GM19043 (cell line): ENCODE measurements at regions not wholly inside any gene's neighbourhood (a gene's known extent, or its start where the extent isn't known, plus 50 kb on each side); places are given as distances from the start of the nearest gene placed in this dataset.
A peak's percentile ranks its signal among the peaks of the same experiment; 100 is the strongest.
"Not testable (repeated sequence)": the region's sequence is repeated elsewhere in the genome, so short reads cannot be mapped to it uniquely, and the experiment has no call there.

Source experiments
- ATAC-seq: cut with Tn5 transposase; IDR thresholded peaks from one replicate; pipeline ENCODE4 v1.9.1; 2021; ENCODE audit warnings: low read depth; ENCODE audit not compliant: unreplicated experiment

DNA sequence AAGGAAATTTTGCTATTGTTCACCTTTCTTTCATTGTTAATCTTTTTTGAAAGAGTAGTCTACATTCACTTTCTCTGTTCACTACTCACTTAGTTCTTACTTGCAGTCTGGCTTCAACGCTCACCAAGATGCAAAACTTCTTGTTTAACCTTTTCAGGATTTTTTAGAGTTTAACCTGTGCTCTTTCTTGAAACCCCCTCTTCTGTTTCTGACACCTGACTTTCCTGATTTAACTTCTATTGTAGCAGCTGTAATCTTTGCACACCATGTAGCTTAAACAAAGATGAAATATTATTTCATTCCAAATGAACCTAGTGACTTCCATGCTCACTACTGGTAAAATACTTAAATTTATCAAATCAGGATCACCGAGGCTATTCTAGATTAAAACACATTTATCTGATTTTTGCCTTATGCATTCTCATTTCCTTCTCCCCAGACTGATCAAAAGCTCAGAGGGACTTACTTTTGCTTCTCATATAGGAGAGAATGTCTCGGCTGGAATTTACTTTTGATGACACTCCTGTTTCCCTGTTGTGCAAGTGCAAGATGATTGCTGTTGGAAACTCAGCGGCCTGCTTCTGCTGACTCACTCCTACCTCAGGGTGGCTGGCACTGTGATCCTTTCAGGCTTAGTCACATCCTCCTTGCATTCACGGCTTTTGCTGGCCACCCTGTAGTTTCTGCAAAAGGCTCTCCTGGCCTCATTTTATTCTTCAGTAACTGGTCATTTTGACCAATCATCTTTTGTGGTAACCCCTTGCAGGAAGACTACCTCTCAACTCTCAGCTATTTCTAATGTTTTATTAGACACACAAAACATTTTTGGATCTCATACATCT is 109.3 kb upstream of the IFNE start:
- peak; percentile 81 for ATAC-seq

DNA sequence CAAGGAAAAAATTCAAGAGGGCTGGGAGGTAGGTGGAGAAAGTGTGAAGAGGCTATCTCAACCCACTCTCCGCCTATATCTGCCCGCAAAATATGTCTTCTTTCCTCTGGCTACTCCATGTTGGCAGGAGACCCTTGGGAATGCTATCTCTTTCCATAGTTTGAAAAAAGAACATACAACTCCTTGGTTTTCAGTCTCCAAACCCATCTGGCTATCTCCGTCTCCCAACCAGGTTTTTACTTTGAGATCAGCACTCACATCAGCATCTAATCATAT is 109.9 kb upstream of the IFNE start:
- peak; percentile 14 for ATAC-seq

DNA sequence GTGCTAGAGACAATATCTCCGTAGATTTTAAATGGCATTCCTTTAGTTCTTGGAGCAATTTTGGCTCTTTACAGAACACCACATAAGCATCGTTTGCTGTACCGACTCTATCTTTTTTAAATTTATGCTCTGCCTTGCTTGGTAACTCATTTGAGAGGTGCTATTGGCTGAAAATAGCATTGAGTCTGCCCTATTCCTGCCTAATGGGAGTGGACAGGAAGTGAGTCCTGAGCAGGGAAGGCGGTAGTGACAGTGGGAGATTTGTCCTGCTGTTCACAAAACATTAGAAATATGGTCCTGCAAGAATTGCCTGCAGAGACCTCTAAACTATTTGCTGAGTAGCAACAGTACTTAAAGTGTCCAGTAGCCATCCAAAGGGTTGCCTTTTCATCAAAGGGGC is 115.2 kb upstream of the IFNE start:
- no peak for ATAC-seq

DNA sequence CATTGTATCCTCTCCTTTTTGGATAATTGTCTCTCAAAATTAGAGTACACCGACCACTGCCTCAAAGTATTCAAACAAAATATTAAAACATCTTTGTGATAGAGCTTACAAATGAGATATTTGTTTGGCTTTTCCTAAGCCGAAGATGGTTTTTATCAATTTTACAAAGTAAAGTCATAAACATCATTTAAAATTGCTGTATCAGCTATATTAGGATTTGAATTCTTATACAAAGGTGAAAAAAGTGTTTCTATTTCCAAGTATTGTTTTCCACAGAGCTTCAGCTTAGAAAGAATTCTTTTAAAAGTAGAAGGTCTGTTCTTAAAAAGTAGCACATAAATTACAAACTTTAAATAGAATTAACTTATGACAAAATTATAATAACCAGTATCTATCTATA is 116.6 kb upstream of the IFNE start:
- no peak for ATAC-seq

DNA sequence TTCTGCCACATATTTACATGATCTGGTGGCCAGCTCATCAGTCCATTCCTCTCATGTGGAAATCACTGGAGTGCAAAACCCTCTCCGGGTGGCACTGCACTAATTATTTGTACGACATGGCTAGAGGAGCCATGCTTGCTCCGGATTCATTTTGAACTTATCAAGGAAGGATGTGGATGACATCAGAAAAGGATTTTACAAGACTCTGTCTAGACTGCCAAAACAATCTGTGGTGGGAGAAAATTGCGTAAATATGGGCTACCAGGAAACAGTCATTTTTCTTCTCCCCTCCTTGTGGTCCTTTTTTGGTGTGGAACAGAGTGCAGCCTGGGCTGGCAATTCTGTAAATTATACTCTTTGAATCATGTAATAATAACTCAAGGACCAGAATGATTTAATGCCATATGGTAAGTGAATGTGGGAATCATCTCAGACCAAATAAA is 123.4 kb upstream of the IFNE start:
- ATAC-seq: no peak

DNA sequence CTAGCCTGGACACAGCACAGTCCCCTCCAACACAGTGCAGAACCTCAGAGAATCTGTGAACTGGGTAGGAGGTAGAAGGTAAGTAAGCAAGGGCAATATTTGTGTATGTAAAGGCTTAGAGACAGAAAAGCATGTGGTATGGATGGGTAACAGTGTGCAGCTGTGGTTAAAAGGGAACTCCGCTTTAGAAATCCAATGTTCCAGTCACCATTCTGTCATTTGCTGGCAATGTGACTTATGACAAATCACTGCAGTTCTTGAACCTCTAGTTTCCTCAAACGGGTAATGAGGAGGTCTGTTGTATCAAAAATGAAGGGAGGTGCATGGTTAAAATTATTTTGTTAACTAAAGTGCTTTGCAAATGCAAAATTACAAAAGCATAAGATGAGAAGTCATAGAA is 125.5 kb upstream of the IFNE start:
- ATAC-seq: no peak

DNA sequence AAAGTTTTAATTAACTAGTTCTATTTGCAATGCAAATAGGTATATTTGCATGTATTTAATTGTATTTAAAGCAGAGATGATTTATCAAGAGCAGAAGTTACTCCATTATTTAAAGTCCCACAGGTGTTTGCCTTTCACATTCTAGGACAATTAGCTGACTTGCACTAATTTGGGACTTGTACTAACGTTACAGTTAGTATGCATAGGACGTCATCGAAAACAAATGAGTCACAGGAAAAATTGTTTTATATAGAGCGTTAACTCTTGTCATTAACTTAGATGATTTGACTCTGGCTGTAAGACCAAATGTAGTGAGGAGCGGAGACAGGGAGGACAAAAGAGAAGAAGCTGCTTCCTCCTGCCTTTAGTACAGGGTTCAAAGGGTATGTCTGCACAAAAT is 126.1 kb upstream of the IFNE start:
- no peak for ATAC-seq

DNA sequence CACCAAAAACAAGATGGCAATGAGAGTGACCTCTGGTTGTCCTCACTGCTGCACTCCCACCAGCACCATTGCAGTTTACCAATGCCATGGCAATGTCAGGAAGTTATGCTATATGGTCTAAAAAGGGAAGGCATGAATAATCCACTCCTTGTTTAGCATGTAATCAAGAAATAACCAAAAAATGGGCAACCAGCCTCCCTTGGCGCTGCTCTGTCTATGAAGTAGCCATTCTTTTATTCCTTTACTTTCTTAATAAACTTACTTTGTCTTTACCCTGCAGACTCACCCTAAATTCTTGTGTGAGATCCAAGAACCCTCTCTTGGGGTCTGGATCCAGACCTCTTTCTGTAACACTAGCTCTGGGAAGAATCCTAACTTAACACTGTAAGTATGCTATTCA is 127.4 kb upstream of the IFNE start:
- ATAC-seq: no peak

DNA sequence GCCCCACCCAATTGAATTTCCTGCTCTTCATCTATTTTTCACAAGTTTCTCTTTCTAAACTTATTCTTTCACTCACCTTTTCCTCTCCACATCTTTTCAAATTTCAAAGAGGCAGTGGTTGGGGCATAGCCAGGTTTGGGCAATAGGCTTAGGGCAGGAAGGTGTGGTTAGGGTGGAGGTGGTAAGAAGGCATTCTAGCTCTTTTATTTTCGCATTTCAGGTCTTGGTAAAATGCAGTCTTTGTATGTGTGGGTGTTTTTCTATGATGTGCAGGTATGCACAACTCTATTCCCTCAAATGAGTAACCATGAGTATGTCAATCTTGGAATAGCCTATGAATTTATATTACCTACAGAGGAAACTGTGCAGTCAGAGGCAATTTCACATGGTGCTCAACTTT is 129.8 kb upstream of the IFNE start:
- ATAC-seq: no peak

DNA sequence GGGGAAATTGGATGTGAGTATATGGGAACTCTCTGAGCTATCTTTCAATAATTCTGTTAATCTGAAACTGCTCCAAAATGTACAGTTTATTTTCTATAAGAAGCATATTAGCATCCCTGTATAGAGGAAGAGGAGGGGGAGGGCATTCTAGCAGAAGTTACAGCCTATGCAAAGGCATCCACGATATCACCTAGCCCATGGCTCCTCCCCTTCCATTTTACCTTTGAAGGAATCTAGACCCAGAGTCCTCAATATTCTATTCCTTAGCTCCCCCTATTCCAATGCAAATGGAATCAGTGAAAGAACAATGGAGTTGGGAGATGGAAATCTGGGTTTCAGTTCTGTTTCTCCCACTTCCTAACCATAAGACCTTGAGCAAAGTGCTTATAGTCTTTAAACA is 132.9 kb upstream of the IFNE start:
- ATAC-seq: no peak

DNA sequence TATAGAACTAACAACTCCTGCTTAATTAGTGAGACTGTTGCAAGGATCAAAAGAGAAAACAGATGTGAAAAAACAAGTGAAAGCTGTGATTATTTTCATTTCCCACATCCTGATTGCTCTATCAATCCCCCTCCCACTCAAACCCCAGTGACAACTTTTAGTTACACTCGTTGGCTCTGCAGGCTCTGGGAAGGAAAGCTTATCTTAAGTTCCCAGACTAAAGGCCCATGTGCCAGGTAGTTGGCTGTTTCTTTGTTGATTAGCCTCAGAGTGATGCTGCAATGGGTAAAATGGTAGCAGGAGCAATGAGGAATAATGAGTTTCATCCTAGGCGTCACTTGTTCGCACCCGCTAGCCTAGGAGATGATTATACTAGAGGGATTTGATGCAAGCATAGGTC is 133.3 kb upstream of the IFNE start:
- ATAC-seq: no peak

DNA sequence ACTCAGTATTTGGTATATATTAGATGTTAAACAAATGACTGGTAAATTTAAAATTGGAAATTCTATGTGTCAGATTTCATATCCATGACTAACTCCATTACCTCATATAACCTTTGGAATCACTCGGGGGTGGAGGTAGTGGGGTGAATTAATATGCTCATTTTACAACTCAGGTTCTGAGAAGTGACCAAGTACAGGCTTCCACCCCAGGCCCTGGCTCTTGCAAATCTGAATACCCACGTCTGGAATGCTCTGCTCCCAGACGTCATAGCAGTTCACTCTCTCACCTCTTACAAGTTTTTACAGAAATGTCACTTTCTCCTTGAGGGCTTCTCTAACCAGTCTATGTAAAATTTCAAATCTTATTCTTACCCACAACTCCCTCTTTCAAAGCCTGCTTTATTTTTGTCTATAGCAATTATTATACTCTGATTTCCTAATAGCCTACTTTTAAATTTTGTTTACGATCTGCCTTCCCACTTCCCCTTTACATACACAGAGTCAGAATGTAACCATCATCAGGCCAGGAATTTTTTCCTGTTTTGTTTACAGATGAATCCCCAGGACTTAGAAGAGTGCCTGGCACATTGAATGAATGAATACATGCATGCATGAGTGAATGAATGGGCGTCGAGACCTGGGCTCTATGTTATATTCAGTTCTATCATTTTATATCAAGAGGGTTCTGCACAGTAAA is 134.1 kb upstream of the IFNE start:
- no peak for ATAC-seq

DNA sequence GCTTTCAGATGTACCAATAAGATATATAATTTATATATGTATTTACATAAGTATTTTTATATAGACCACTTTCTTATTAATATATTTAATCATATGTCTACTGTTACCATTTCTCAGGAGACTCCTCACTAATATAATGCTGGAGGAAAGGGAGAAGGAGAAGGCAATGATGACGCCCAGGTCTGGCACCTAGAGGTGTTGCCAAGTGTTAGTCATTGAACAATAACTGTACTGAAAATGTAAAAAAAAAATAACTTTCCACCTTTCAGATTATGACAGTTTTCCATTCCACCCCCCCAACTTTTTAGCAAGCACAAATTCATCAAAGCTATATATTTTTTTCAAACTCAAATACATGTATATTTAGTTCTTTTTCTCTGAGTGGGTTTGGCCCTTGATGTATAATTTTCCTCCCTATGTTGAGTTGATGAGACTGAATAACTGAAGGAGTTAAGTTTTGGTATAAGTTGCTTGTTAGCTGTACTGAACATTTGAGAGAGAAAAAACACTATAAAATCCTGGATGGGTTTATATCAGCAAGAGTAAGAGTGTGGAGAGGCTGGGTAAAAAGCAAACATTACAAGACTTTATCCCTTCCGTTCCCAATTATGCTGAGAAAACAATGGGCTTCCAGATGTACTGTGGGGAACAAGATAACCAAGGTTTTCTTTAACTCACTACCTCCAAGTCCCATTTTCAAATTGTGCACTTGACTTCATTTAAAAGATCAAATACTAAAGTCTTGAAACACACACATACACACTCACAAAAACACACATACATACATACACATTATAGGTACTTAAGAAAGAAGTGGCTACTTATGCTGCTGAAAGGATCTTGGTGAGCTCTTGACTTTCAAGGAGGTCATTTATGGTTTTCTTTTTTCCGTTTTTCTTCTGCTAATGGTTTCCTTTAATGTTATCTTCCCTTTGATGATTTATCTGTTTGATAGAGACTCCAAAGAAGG is 142.8 kb upstream of the IFNE start:
- ATAC-seq: no peak

DNA sequence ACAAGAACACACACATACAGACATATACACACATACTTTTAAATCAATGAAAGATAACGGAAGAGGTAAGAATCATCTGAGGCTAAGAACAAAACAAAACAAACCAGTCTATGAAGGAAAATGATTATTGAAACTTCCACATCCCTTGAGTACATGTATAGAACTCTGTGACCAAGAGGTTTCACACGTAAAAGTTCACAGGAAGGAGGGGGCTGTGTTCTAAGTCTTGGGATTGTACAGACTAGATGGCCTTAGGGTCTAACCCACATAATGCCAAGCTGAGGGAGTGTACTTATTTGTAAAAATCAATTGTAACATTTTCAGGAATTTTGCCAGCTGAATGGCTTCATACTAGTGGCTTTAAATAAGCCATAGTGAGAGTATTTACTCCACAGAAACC is 144.4 kb upstream of the IFNE start:
- ATAC-seq: no peak

DNA sequence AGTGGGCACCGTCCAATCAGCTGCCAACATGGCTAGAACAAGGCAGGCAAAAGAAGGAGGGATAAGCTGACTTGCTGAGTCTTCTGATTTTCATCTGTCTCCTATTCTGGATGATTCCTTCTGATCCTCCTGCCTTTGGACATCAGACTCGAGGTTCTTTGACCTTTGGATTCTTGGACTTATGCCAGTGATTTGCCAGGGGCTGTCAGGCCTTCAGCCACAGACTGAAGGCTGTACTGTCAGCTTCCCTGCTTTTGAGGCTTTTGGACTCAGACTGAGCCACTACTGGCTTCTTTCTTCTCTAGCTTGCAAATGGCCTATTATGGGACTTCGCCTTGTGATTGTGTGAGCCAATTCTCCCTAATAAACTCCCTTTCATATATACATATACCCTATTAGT is 146.8 kb upstream of the IFNE start:
- ATAC-seq: not testable (repeated sequence)

DNA sequence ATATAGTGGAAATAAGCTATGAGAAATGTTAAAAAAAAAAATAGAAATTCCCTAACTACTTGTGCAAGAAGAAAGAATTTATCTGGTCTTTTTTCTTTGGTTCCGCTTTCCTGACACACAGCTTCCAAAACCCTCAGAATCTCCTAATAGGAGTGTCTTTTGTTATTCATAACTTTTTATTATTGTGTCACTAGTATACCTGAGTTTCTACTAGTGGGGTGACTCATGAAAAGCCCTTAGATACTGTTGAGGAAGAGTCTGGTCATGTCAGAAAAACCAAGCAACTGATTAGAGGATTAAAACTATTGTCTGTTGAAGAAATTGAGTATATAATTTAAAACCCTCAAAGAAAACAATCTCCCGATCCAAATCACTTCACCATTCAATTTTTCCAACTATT is 152.8 kb upstream of the IFNE start:
- ATAC-seq: no peak

DNA sequence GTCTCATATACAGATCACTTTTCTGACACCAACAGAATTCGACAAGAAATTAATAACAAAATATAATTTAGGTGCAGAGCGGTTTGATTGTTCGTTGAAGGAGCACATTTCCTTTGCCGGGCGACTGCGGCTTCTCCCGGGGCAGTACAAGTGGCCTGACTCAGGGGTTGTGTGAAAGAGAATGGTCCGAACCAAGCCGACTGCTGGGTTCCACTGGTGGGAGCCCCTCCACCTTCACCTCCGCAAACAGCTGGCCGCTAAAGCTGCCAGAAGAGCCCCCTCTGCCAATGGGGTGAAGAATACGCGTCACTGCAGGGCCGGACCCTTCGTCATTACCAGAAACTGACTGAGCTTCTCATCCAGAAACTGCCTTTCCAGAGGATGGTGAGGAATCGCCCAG is 156.0 kb upstream of the IFNE start:
- no peak for ATAC-seq

DNA sequence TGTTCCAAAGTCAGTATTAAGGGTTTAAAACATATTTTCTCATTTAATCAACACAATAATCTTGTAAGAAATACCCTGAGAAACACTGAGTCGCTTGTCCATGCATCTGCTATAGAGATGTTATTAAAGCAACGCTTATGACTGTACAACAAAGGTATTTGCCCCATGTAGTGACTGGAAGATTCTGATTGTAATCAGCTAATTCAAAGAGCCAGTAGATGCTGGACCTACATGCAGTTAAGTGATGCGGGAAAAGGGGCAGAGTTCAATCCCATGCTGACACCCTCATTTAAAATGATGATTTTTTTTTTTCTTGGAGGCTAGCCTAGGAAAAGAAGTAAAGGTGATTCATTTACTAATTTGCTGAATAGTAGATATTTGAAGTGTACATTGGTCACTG is 149.3 kb upstream of the MTAP start:
- no peak for ATAC-seq

DNA sequence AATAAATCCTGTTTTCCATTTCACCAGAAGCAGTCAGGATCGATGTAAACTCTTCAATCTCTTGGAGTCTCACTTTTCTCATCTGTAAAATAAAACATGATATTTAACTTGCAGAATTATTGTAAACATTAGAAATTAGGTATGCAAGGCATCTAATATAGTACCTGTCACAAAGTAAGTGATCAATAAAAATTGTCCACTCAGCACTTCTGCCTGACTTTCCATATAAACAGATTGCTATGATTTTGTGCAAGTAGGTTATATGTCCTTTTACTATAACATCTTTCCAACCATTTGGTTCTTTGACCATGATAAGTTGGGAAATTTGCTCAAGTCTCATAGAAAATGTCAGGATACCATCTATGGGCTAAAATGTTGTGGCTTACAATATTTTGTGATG is 148.8 kb upstream of the MTAP start:
- no peak for ATAC-seq

DNA sequence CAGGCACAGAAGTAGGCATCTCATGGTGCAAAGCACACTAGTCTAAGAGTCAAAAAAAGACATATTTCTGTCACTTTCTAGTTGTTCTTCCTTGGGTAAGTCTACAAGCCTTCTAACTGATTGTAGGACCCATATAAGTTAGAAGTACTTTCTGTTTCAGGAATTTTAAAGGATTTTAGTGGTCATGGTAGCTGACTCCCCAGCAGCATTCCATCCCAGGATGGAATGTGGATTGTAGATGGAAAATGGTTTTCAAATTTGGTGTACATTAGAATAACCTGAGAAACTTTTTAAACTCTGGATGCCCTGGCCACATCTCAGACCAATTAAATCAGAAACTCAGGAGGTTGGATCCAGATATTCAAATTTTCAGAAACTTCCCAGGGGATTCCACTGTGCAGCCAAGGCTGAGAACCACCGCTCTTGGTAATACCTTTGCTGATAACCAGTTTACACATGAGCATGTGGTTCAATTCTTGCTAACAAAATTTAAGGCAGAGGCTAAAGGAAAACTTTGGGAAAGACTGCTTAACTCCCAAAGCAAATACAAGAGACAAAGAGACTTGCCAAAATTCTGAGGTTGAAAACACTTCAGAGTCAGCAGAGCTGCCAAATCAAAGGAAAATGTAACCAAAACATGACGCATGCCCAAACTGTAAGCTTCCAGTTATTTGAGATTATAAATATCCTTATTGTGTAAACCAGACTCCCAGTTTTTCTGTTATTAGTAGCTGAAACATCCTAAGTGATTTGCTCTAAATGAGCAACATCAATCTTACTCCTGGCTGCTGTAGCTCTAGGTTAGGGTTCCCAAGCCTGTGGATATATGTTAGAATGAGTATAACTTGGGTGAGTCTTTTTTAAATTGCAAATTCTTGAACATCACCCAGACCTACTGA is 145.4 kb upstream of the MTAP start:
- ATAC-seq: no peak
